MG63 (cell line): ENCODE measurements at regions not wholly inside any gene's neighbourhood (a gene's known extent, or its start where the extent isn't known, plus 50 kb on each side); places are given as distances from the start of the nearest gene placed in this dataset.
A peak's percentile ranks its signal among the peaks of the same experiment; 100 is the strongest.
"Not testable (repeated sequence)": the region's sequence is repeated elsewhere in the genome, so short reads cannot be mapped to it uniquely, and the experiment has no call there.

Experiments used
- DNase-seq: peaks from one replicate; pipeline ENCODE4 v3.0.0-alpha.2; 2020
- H3K27me3 ChIP-seq: fragments of 250-450 bp; sonication (Bioruptor Pico); 2 replicates; pipeline ENCODE4 v1.5.1; 2020; ENCODE audit warnings: mild to moderate bottlenecking, moderate library complexity
- H3K36me3 ChIP-seq: fragments of 250-450 bp; sonication (Bioruptor Pico); 2 replicates; pipeline ENCODE4 v1.5.1; 2020; ENCODE audit warnings: mild to moderate bottlenecking, moderate library complexity
- H3K4me3 ChIP-seq: fragments of 250-450 bp; sonication (Bioruptor Pico); 2 replicates; pipeline ENCODE4 v1.5.1; 2020; ENCODE audit warnings: mild to moderate bottlenecking, moderate library complexity
- H3K9me3 ChIP-seq: fragments of 250-450 bp; sonication (Bioruptor Pico); 2 replicates; pipeline ENCODE4 v1.5.1; 2020; ENCODE audit warnings: mild to moderate bottlenecking, moderate library complexity

DNA sequence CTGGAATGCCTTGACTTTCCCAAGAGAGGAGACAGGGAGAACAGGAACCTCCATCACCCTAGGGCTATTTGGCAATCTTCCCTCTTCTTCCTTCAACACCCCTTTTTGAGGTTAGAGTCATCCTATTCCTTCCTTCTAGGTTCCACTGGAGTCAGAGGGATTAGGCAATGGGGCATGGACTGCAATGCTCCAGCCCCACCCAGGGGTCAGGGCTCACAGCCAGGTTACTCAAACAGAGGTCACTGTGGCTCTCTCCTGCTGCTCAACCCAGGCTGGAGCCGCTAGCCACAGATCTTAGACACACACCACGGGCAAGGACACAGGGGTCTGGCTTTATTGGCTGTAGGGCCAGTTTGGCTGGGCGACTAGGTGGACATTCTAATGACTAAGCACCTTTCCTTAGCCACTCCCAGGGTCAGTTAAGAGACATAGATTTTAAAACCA lies 145.5 kb upstream of the NRIP1 start:
- H3K9me3 ChIP-seq = no peaks in the 10 kb centered on the region
- no peaks in the 10 kb centered on the region for H3K36me3 ChIP-seq
- no peaks in the 10 kb centered on the region for H3K27me3 ChIP-seq
- DNase-seq = peak; percentile 85
- no peak overlapping the region for H3K4me3 ChIP-seq

DNA sequence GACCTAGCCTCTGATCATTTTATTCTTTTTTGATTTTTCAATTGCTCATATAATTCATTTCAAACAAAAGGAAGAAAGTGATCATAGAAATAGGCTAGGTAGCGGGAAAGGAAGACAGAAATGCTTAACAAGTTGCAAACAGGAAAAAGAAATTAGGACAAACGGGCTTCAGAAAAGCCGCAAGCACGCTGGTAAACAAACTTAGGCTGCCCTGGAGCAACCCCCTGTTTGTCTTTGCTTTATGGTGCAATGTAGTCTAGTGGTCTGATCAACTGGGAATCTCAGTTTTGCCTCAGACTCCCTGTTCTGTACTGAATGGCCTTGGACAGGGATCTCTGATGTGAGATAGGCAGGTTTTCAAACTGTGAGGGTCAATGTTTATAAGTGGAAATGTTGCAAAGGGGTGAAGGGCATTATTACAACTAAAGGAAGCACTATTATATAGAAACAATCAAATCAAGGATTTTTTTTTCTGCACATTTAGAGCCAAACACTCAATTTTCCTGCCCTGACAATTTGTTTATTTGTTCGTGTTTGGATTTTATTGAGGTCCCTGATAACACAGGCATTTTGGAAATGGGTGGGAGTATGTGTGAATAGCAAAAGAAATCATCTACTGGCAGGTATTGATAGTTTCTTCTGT lies 146.8 kb upstream of the NRIP1 start:
- no peak overlapping the region for H3K4me3 ChIP-seq
- no peak for DNase-seq
- no peaks in the 10 kb centered on the region for H3K27me3 ChIP-seq
- H3K36me3 ChIP-seq = no peaks in the 10 kb centered on the region
- no peaks in the 10 kb centered on the region for H3K9me3 ChIP-seq

DNA sequence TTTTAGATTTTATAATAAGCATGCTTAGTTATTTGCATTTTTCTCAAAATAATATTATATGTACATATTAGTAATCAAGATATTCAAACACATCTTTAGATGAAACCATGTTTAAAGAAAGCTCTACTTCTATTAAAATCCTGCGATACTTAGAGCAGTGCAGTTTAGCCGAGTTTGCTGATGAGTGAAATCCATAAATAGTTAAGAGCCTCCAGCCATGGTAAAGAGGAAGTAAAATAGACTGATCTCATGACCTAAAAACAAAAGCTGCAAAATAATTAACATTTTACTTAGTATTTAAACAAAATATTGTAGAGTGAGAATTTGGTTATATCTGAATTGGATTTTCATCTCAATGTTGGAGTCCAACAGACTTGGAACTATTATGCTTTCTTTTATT lies 147.4 kb upstream of the NRIP1 start:
- H3K27me3 ChIP-seq = no peaks in the 10 kb centered on the region

DNA sequence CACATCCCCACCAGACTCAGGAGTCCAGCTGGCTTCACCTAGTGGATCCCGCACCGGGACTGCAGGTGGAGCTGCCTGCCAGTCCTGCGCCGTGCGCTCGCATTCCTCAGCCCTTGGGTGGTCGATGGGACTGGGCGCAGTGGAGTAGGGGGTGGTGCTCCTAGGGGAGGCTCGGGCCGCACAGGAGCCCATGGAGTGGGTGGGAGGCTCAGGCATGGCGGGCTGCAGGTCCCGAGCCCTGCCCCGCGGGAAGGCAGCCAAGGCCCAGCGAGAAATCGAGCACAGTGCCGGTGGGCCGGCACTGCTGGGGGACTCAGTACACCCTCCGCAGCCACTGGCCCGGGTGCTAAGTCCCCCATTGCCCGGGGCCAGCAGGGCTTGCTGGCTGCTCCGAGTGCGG lies 153.7 kb upstream of the NRIP1 start:
- H3K9me3 ChIP-seq, H3K4me3 ChIP-seq, H3K36me3 ChIP-seq, H3K27me3 ChIP-seq, DNase-seq: not testable (repeated sequence)

More for the DNA sequence above, 147.4 kb upstream of the NRIP1 start:
- H3K36me3 ChIP-seq = no peaks in the 10 kb centered on the region
- no peak for DNase-seq
- H3K9me3 ChIP-seq = no peaks in the 10 kb centered on the region
- H3K4me3 ChIP-seq = no peak overlapping the region

DNA sequence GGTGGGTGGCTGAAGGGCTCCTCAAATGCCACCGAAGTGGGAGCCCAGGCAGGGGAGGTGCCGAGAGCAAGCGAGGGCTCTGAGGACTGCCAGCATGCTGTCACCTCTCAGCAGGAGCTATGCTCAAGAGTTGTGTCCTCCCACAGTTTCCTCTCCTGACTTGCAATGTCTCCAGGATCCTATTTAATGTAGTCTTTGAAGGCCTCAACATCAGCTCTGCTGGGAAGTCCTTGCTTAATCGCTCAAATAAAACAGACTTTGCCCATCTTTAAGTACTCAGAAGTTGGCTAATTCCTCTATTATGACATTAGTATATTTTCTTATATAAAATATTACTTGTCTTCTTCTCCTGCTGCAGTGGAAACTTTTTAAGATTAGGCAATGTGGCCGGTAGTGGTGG lies 154.2 kb upstream of the NRIP1 start:
- Histone ChIP-seq H3K36me3 (no peaks in the 10 kb centered on the region), H3K27me3 (no peaks in the 10 kb centered on the region), H3K9me3 (no peaks in the 10 kb centered on the region), H3K4me3 (no peak overlapping the region)
- no peak for DNase-seq

DNA sequence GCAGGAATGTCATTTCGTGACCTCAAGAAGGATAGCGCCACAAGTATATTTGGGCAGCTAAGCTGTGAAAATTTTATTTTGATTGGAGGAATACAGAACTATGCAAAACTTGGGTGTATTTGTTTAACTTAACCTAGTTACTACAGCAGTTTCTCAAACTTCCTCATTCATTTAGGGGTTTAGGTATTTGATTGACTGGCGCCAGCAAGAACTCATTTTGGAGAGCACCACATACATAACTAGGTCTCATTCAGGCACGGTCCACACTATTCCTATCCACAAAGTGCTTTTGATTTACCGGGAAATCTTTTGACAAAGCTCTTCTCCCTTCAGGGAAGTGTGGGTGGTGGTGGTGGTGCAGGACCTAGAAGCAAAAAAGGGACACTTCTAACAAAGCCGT lies 155.1 kb upstream of the NRIP1 start:
- Histone ChIP-seq H3K9me3 (no peaks in the 10 kb centered on the region), H3K36me3 (no peaks in the 10 kb centered on the region), H3K4me3 (no peak overlapping the region), H3K27me3 (no peaks in the 10 kb centered on the region)
- DNase-seq = no peak

DNA sequence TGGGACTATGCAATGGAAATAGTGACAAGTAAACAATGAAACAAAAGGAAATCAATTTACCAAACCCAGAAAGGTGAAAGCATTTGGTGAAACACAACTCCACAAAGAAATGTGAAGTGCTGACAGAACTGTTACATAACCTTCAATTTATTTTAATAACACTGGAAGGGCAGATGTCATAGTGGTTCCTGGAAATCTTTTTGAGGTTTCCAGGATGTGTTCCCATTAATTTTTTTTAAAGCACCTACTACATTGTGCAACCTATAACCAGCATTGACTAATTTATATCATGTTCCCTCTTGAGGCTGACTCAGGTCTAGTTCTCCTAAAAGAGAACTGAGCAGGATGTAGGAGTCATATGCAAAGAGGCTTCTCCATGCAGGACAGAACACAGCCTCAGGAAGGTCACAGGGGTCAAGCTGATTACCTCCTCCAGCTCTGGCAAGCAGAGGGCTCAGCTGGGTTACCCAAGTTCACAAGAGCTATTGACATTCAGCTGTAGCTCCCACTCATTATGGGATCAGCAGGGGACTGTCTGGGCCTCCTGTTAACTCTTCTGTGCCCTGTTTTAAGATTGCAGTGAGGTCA lies 157.1 kb upstream of the NRIP1 start:
- no peak overlapping the region for H3K4me3 ChIP-seq
- no peaks in the 10 kb centered on the region for H3K36me3 ChIP-seq
- H3K9me3 ChIP-seq = no peaks in the 10 kb centered on the region
- DNase-seq = peak; percentile 78
- H3K27me3 ChIP-seq = no peaks in the 10 kb centered on the region

DNA sequence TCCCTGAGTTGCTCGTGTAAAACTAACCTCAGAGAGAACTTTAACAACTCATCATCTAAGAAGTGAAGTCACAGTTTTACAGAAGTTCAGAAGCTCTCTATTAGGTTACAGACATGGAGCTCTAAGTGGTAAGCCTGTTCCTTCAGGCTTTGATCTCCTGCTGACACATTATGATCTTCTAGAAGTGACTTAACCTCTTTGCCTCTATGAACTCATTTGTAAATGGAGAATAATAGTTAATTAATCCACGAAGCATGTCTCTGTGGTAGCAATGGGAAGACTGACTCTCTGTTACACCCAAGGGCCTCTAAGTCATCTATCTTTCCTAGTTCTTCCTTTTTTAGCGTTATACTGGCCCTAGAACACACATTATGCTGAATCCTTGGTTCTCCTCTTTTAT lies 157.9 kb upstream of the NRIP1 start:
- DNase-seq = no peak
- no peaks in the 10 kb centered on the region for H3K27me3 ChIP-seq
- H3K36me3 ChIP-seq = no peaks in the 10 kb centered on the region
- no peaks in the 10 kb centered on the region for H3K9me3 ChIP-seq
- no peak overlapping the region for H3K4me3 ChIP-seq

DNA sequence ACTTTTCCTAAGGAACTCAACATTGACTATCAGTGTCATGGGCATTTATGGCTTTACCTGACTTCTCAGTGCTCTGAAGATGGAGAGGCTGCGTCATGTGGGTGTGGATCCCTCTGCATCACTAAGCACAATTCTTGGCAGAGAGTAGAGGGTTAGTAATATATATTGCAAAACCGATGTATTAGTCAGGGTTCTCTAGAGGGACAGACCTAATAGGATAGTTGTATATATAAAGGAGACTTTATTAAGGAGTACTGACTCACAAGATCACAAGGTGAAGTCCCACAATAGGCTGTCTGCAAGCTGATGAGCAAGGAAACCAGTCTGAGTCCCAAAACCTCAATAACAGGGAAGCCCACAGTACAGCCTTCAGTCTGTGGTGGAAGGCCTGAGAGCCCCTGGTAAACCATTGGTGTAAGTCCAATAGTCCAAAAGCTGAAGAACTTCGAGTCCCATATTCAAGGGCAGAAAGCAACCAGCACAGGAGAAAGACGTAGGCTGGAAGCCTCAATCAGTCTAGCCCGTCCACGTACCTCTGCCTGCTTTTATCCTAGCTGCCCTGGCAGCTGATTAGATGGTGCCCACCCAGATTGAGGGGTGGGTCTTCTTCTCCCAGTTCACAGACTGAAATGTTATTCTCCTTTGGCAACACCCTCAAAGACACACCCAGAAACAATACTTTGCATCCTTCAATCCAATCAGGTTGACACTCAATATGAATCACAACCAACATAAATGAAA lies 159.7 kb upstream of the NRIP1 start:
- Histone ChIP-seq H3K27me3 (no peaks in the 10 kb centered on the region), H3K4me3 (no peak overlapping the region), H3K9me3 (no peaks in the 10 kb centered on the region), H3K36me3 (no peaks in the 10 kb centered on the region)
- peak; percentile 76 for DNase-seq

DNA sequence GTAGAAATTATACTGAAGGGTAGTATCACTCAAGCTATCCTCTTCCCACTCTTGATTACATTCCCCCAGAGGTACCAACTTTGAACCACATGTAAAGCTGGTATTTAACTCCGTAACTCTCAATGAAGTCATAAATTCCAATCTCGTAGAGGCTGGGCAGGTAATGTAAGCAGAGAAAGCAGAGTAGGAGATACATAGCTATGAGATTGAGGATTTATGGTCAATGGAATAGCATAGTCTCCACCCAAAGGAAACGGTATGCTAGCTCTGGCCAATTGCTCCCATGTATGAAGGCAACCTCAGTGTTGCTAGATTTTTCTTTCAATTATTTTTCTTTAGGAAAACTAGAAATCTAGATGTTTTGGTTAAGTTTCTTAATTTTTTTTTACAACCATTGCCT lies 163.1 kb upstream of the NRIP1 start:
- Histone ChIP-seq H3K27me3 (no peaks in the 10 kb centered on the region), H3K4me3 (no peak overlapping the region), H3K36me3 (no peaks in the 10 kb centered on the region), H3K9me3 (no peaks in the 10 kb centered on the region)
- no peak for DNase-seq

DNA sequence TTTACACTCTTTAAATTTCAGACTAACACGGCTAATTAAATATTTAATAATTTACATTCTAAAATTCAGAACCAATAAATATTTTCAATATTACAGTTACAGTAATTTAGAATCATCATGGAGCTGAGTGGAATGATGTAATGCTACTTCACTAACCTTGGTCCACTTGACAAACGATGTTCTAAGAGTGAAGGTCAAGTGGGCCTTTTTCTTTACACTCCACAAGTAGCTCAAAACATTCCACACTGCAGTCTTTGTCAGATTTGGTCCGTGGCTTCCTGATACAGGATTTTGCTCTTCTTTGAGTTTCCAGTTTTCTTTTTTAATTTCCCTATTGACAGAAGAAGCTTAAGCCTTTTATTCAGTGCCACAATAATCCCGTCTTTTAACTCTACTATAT lies 164.6 kb upstream of the NRIP1 start:
- Histone ChIP-seq H3K4me3 (no peak overlapping the region), H3K9me3 (no peaks in the 10 kb centered on the region), H3K27me3 (no peaks in the 10 kb centered on the region), H3K36me3 (no peaks in the 10 kb centered on the region)
- DNase-seq = no peak

DNA sequence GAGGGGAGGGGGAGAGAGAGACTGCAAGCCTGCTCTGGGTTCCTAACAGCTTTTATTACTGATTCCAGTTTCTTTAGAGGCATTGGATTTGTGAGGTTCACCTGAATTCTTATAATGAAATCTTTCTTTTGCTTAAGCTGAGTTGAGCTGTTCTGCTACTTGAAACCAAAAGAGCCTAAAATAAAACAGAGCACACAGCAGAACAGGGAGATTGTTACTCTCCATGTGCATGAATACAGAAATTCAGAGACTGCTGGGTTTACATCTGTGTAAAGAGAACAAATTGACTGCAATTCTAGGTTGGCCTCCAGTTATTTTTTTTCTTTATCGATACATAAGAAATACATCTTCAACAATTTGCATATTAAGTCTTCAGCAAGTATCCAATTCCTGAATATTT lies 168.8 kb upstream of the NRIP1 start:
- H3K27me3 ChIP-seq = no peaks in the 10 kb centered on the region
- DNase-seq = no peak
- H3K4me3 ChIP-seq = no peak overlapping the region
- no peaks in the 10 kb centered on the region for H3K36me3 ChIP-seq
- no peaks in the 10 kb centered on the region; the same call in 1 of the 2 replicates for H3K9me3 ChIP-seq

DNA sequence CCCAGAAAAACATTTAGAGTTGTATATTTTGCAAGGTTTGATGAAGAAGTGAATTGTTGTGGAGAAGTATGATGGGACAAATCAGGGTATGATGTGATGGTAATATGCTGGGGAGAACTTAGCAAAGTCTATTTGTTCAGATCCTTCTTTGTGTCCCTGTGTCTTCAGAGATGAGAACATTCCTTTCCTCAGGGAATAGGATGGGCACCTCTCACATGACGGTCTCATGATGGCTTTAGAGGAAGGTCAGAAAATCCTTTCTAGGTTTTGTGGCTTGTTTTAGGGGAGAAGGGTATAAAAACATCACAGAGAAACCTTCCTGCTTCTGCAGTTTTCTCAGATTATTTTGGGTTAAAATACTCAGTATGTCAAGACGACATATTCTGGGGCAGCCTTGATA lies 171.3 kb upstream of the NRIP1 start:
- no peaks in the 10 kb centered on the region; the same call in 1 of the 2 replicates for H3K9me3 ChIP-seq
- no peaks in the 10 kb centered on the region for H3K27me3 ChIP-seq
- no peak for DNase-seq
- H3K4me3 ChIP-seq = no peak overlapping the region
- no peaks in the 10 kb centered on the region for H3K36me3 ChIP-seq

DNA sequence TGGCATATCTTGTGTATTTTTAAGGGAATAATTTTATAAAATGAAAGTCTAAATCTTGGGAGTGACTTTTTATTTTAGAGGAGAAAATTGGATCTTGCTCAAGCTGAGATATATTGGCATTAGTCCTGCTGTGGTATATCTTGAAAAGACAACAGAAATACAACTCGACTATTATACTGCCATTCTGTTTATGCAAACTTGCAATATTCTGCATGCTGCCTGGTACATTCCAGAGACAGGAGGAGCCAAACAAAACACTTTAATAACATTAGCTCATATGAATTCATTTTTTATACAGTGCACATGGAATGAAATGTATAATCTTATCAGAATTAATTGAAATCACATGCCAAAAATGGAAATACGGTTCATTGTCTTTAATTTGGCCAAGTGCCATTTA lies 176.0 kb upstream of the NRIP1 start:
- Histone ChIP-seq H3K4me3 (no peak overlapping the region), H3K36me3 (no peaks in the 10 kb centered on the region), H3K9me3 (no peaks in the 10 kb centered on the region; the same call in 1 of the 2 replicates), H3K27me3 (no peaks in the 10 kb centered on the region)
- DNase-seq = peak; percentile 3

DNA sequence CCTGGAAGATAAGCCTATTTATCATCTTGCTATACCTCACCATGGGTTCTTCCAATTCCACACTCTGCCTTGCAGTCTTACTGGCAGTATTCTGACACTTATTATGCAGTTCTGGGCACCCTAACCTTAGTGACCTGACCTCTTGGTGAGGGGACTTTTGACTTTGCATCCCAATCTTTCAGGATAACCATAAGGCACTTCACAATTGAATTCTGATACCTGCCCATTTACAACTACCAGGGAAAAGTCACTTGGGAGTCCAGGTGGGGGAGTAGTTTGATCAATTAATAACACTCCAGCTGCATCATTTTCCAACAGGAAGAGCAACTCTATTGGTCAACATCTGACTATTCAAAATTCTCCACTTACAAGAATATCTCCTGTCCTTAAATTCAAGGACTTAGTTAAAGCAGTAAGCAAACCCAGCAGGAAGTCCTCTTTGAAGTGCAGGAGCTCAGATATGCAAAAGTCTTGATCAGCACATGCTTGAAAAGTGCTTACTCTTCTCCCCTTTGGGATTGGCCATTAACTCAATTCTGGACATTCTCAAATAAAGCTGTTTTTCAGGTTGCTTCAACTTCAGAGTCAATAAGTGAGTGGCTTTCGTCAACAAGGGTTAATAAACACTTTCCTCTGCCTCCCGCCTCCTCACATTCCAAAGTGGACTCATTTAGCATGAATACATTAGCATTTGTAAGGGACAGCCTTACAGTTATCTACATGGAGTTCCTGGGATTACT lies 177.4 kb upstream of the NRIP1 start:
- Histone ChIP-seq H3K9me3 (no peaks in the 10 kb centered on the region; the same call in 1 of the 2 replicates), H3K27me3 (no peaks in the 10 kb centered on the region), H3K4me3 (no peak overlapping the region), H3K36me3 (no peaks in the 10 kb centered on the region)
- DNase-seq = no peak

DNA sequence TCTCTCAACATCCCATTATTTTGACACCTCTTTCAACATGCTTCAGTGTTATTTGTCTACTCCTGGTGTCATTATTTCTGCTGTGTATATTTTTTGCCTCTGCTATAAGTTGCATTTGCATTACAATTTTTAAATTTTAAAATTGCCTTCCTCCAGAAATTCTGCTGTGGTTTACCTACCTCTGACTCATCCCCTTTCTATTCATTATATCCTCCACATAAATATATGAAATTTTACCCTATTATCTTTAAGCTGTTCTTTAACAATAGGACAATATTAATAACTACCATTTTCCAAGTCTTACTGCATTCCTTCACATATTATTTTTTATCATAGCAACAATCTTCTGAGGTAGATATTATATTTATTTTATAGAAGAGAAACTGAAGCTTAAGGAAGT lies 178.1 kb upstream of the NRIP1 start:
- no peak overlapping the region for H3K4me3 ChIP-seq
- no peaks in the 10 kb centered on the region; the same call in 1 of the 2 replicates for H3K9me3 ChIP-seq
- H3K36me3 ChIP-seq = no peaks in the 10 kb centered on the region
- DNase-seq = no peak
- no peaks in the 10 kb centered on the region for H3K27me3 ChIP-seq

DNA sequence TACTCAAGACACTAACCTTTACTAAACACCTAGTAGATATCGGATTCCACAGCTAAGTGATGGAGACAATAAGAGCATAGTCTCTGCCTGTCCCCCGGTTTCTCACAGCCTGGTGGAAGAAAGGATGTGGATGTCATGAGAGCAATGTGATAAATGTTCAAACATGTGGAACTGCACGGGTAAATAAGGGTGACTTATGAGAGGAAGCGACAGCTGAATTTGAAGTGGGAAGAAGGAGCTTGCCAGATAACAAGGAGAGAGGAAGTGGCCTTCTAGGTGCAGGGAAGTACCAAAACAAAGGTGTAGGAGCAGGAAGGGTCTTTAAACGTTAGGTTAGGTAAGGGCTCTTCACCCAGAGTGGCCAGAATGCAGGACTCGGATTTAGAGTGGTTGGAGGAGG lies 178.6 kb upstream of the NRIP1 start:
- H3K27me3 ChIP-seq = no peaks in the 10 kb centered on the region

More for the DNA sequence above, 178.6 kb upstream of the NRIP1 start:
- no peaks in the 10 kb centered on the region for H3K36me3 ChIP-seq
- H3K9me3 ChIP-seq = no peaks in the 10 kb centered on the region; the same call in 1 of the 2 replicates
- no peak overlapping the region for H3K4me3 ChIP-seq
- no peak for DNase-seq
